ENCODE measurements at regions not wholly inside any gene's neighbourhood (a gene's known extent, or its start where the extent isn't known, plus 50 kb on each side); places are given as distances from the start of the nearest gene placed in this dataset.

- DNase-seq (ENCODE audit: low spot score), result no peak
Observed at GRCh38 chr1:71264039-71264438, 183.2 kb upstream of the ZRANB2 start.

GRCh38 chr1:71262970-71263369, 182.1 kb upstream of the ZRANB2 start:
- no peak for DNase-seq (ENCODE audit: low spot score)

- DNase-seq (ENCODE audit: low spot score), result no peak
Observed at GRCh38 chr1:71252900-71253299, 172.1 kb upstream of the ZRANB2 start.

GRCh38 chr1:71245246-71245645, 164.4 kb upstream of the ZRANB2 start:
- no peak for DNase-seq (ENCODE audit: low spot score)

- no peak for DNase-seq (ENCODE audit: low spot score)
Observed at GRCh38 chr1:71242239-71242638, 161.4 kb upstream of the ZRANB2 start.

- no peak for DNase-seq (ENCODE audit: low spot score)
Observed at GRCh38 chr1:71240656-71241055, 159.8 kb upstream of the ZRANB2 start.

- DNase-seq (ENCODE audit: low spot score), result no peak
Observed at GRCh38 chr1:71236503-71236902, 155.7 kb upstream of the ZRANB2 start.

- no peak for DNase-seq (ENCODE audit: low spot score)
Observed at GRCh38 chr1:71233645-71234044, 152.8 kb upstream of the ZRANB2 start.

GRCh38 chr1:71232786-71233185, 152.0 kb upstream of the ZRANB2 start:
- DNase-seq (ENCODE audit: low spot score), result no peak

- DNase-seq (ENCODE audit: low spot score), result no peak
Observed at GRCh38 chr1:71232166-71232763, 151.4 kb upstream of the ZRANB2 start.

- DNase-seq (ENCODE audit: low spot score), result no peak
Observed at GRCh38 chr1:71231751-71232150, 150.9 kb upstream of the ZRANB2 start.

- no peak for DNase-seq (ENCODE audit: low spot score)
Observed at GRCh38 chr1:71228742-71229365, 148.0 kb upstream of the ZRANB2 start.

- no peak for DNase-seq (ENCODE audit: low spot score)
Observed at GRCh38 chr1:71228241-71228640, 147.4 kb upstream of the ZRANB2 start.

GRCh38 chr1:71224741-71225377, 144.0 kb upstream of the ZRANB2 start:
- no peak for DNase-seq (ENCODE audit: low spot score)

GRCh38 chr1:71223641-71224340, 143.0 kb upstream of the ZRANB2 start:
- no peak for DNase-seq (ENCODE audit: low spot score)

GRCh38 chr1:71222668-71223067, 141.8 kb upstream of the ZRANB2 start:
- DNase-seq (ENCODE audit: low spot score), result peak; percentile 15

- DNase-seq (ENCODE audit: low spot score), result peak; percentile 2
Observed at GRCh38 chr1:71210718-71211117, 129.9 kb upstream of the ZRANB2 start.

- no peak for DNase-seq (ENCODE audit: low spot score)
Observed at GRCh38 chr1:71203241-71203640, 122.4 kb upstream of the ZRANB2 start.

GRCh38 chr1:71200503-71200902, 119.7 kb upstream of the ZRANB2 start:
- no peak for DNase-seq (ENCODE audit: low spot score)

GRCh38 chr1:71196685-71197084, 115.8 kb upstream of the ZRANB2 start:
- DNase-seq (ENCODE audit: low spot score), result peak; percentile 6

GRCh38 chr1:71193153-71193552, 112.3 kb upstream of the ZRANB2 start:
- no peak for DNase-seq (ENCODE audit: low spot score)

GRCh38 chr1:71191520-71191919, 110.7 kb upstream of the ZRANB2 start:
- DNase-seq (ENCODE audit: low spot score), result no peak

- DNase-seq (ENCODE audit: low spot score), result no peak
Observed at GRCh38 chr1:71190843-71191242, 110.0 kb upstream of the ZRANB2 start.
